ENCODE measurements at regions not wholly inside any gene's neighbourhood (a gene's known extent, or its start where the extent isn't known, plus 50 kb on each side); places are given as distances from the start of the nearest gene placed in this dataset.

DNA sequence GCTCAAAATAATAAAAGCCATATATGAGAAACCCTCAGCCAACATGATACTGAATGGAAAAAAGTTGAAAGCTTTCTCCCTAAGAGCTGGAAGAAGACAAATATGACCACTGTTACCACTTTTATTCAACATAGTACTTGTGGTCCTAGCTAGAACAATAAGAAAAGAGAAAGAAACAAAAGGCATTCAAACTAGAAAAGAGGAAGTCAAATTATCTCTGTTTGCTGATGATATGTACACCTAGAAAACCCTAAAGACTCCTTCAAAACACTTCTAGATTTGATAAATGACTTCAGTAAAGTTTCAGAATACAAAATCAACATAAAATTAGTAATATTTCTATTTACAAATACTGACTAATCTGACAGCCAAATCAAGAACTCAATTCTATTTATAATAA is 328.8 kb upstream of the GCFC2 start:
- peak; percentile 21 for FAIRE-seq
- no peaks in the 10 kb centered on the region for H3K79me2 ChIP-seq (ENCODE audit: control insufficient read depth, insufficient read depth, low read length)
- H3K4me2 ChIP-seq (ENCODE audit: insufficient read depth, low read length) = no peak overlapping the region
- no peak overlapping the region for H3K4me3 ChIP-seq (replicated peaks in 1 of 3; ENCODE audit: insufficient read depth in 1 of 3, low read depth in 1 of 3, low read length in 3 of 3)
- no peaks in the 10 kb centered on the region for H3K36me3 ChIP-seq (ENCODE audit: control insufficient read depth in 2 of 2, extremely low read depth in 1 of 2, insufficient read depth in 2 of 2, low read length in 2 of 2)
- no peaks in the 10 kb centered on the region for H4K20me1 ChIP-seq (replicated peaks; ENCODE audit: control insufficient read depth, extremely low read depth, insufficient read depth, low read length)
- H3K27ac ChIP-seq (ENCODE audit: insufficient read depth, low read depth, low read length) = no peak overlapping the region
- H3K4me1 ChIP-seq (ENCODE audit: control insufficient read depth, extremely low read depth, insufficient read depth, low read length) = no peaks in the 10 kb centered on the region
- H3K27me3 ChIP-seq (ENCODE audit: control insufficient read depth in 2 of 2, insufficient read depth in 2 of 2, low read length in 2 of 2) = no peaks in the 10 kb centered on the region
- H2AFZ ChIP-seq (ENCODE audit: low read depth, low read length) = no peak overlapping the region
- dilution Hi-C loops (cut with MboI; ENCODE audit: extremely low pct_ligation_motif_present, low sequenced_read_pairs) = no loop called here
- BruUV-seq (replicated peaks) = no TSS peak
- TF ChIP-seq EZH2 (IDR thresholded peaks at IDR 0.05; ENCODE audit: borderline replicate concordance, low read depth, low read length, severe bottlenecking) = no peak
- TF ChIP-seq, protein P1, sequence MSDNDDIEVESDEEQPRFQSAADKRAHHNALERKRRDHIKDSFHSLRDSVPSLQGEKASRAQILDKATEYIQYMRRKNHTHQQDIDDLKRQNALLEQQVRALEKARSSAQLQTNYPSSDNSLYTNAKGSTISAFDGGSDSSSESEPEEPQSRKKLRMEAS (IDR thresholded peaks at IDR 0.05; ENCODE audit: insufficient read depth, insufficient read length) = no peak
- DNase-seq (ENCODE audit: low read depth, low spot score) = no peak
- no peak overlapping the region for H3K9ac ChIP-seq (replicated peaks; ENCODE audit: extremely low read depth, insufficient read depth, low read length)
- CTCF ChIA-PET = no interaction called here
- POLR2A ChIA-PET = no interaction called here
- no peaks in the 10 kb centered on the region for H3K9me3 ChIP-seq (replicated peaks; ENCODE audit: control insufficient read depth, insufficient read depth, low read length)
- H3K9me1 ChIP-seq (replicated peaks; ENCODE audit: control insufficient read depth, extremely low read depth, insufficient read depth, low read length) = no peaks in the 10 kb centered on the region
- intact Hi-C loops (cut with micrococcal nuclease) = no loop called here

DNA sequence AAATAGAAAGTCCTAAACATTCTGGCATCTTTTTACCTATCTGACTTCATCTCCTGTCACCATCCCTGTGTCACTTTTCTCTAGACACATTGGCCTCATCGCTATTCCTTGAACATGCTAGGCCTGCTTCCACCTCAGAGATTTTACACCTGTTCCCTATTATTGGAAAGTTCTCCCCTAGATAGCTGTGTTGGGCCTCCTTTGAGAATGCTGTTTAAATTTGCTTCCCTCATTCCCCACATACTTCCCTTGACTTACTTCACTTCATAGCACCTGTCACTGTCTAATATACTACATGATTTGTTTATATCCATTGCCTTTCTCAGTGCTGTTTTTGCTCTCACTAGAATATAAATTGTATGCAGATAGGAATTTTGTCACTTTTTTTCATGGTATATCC is 317.0 kb upstream of the GCFC2 start:
- Histone ChIP-seq H3K79me2 (ENCODE audit: control insufficient read depth, insufficient read depth, low read length) (no peaks in the 10 kb centered on the region), H3K4me1 (ENCODE audit: control insufficient read depth, extremely low read depth, insufficient read depth, low read length) (no peaks in the 10 kb centered on the region), H3K9ac (replicated peaks; ENCODE audit: extremely low read depth, insufficient read depth, low read length) (no peak overlapping the region), H3K36me3 (ENCODE audit: control insufficient read depth in 2 of 2, extremely low read depth in 1 of 2, insufficient read depth in 2 of 2, low read length in 2 of 2) (no peaks in the 10 kb centered on the region), H4K20me1 (replicated peaks; ENCODE audit: control insufficient read depth, extremely low read depth, insufficient read depth, low read length) (no peaks in the 10 kb centered on the region), H3K4me3 (replicated peaks in 1 of 3; ENCODE audit: insufficient read depth in 1 of 3, low read depth in 1 of 3, low read length in 3 of 3) (no peak overlapping the region), H3K27ac (ENCODE audit: insufficient read depth, low read depth, low read length) (no peak overlapping the region), H3K9me3 (replicated peaks; ENCODE audit: control insufficient read depth, insufficient read depth, low read length) (peaks cover 2% of the 10 kb centered on the region), H3K4me2 (ENCODE audit: insufficient read depth, low read length) (no peak overlapping the region), H3K9me1 (replicated peaks; ENCODE audit: control insufficient read depth, extremely low read depth, insufficient read depth, low read length) (no peaks in the 10 kb centered on the region), H3K27me3 (ENCODE audit: control insufficient read depth in 2 of 2, insufficient read depth in 2 of 2, low read length in 2 of 2) (no peaks in the 10 kb centered on the region), H2AFZ (ENCODE audit: low read depth, low read length) (no peak overlapping the region)
- POLR2A ChIA-PET = no interaction called here
- intact Hi-C loops (cut with micrococcal nuclease) = no loop called here
- FAIRE-seq = no peak
- dilution Hi-C loops (cut with MboI; ENCODE audit: extremely low pct_ligation_motif_present, low sequenced_read_pairs) = no loop called here
- TF ChIP-seq MYC (IDR thresholded peaks at IDR 0.05; ENCODE audit: low read depth, low read length) (no peak), EZH2 (IDR thresholded peaks at IDR 0.05; ENCODE audit: borderline replicate concordance, low read depth, low read length, severe bottlenecking) (no peak), FOS (IDR thresholded peaks at IDR 0.05; ENCODE audit: borderline replicate concordance, insufficient read depth, low read length) (no peak), POLR2A (IDR thresholded peaks at IDR 0.05; ENCODE audit: low read depth, low read length) (no peak), POLR2AphosphoS5 (IDR thresholded peaks at IDR 0.05; ENCODE audit: insufficient read depth, low read depth, low read length) (no peak), GATA2 (IDR thresholded peaks at IDR 0.05; ENCODE audit: insufficient read depth, insufficient read length, low read depth, low read length) (no peak), JUN (IDR thresholded peaks at IDR 0.05; ENCODE audit: borderline replicate concordance, insufficient read depth, insufficient read length, low read depth) (no peak)
- TF ChIP-seq, protein P1 (IDR thresholded peaks at IDR 0.05; ENCODE audit: insufficient read depth, insufficient read length) = no peak
- TF ChIP-seq, protein P2, sequence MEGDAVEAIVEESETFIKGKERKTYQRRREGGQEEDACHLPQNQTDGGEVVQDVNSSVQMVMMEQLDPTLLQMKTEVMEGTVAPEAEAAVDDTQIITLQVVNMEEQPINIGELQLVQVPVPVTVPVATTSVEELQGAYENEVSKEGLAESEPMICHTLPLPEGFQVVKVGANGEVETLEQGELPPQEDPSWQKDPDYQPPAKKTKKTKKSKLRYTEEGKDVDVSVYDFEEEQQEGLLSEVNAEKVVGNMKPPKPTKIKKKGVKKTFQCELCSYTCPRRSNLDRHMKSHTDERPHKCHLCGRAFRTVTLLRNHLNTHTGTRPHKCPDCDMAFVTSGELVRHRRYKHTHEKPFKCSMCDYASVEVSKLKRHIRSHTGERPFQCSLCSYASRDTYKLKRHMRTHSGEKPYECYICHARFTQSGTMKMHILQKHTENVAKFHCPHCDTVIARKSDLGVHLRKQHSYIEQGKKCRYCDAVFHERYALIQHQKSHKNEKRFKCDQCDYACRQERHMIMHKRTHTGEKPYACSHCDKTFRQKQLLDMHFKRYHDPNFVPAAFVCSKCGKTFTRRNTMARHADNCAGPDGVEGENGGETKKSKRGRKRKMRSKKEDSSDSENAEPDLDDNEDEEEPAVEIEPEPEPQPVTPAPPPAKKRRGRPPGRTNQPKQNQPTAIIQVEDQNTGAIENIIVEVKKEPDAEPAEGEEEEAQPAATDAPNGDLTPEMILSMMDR (IDR thresholded peaks at IDR 0.05; ENCODE audit: extremely low read depth in 1 of 2, insufficient read depth in 1 of 2, low read depth in 1 of 2, low read length in 2 of 2) = no peak
- CTCF ChIA-PET = no interaction called here
- DNase-seq (ENCODE audit: low read depth, low spot score) = no peak
- no TSS peak for BruUV-seq (replicated peaks)

Data from endothelial cell of umbilical vein (primary cell).